H1 (cell line): ENCODE measurements at regions not wholly inside any gene's neighbourhood (a gene's known extent, or its start where the extent isn't known, plus 50 kb on each side); places are given as distances from the start of the nearest gene placed in this dataset.
"Not testable (repeated sequence)": the region's sequence is repeated elsewhere in the genome, so short reads cannot be mapped to it uniquely, and the experiment has no call there.

Experiments used
- CTCF ChIP-seq, 3 experiments: IDR thresholded peaks; 1 replicate in 2 of 3; 2 replicates in 1 of 3; pipeline versions ENCODE4 v1.5.1 to v1.6.1; 2011; ENCODE audit warnings: low read length in 3 of 3, mild to moderate bottlenecking in 3 of 3, inconsistent platforms in 2 of 3, low read depth in 1 of 3, moderate library complexity in 1 of 3; ENCODE audit not compliant: insufficient read depth in 1 of 3; ENCODE audit errors: control extremely low read depth in 1 of 3
- E2F6 ChIP-seq: IDR thresholded peaks from 2 replicates; pipeline ENCODE4 v1.6.1; 2012; ENCODE audit warnings: inconsistent platforms
- HDAC6 ChIP-seq: IDR thresholded peaks from one replicate; pipeline ENCODE4 v1.7.1; 2012; ENCODE audit warnings: low read depth, mild to moderate bottlenecking, inconsistent platforms, low read length, moderate library complexity
- RAD21 ChIP-seq, 2 experiments: IDR thresholded peaks in 1 of 2; conservative IDR thresholded peaks in 1 of 2; 2 replicates each; pipeline ENCODE4 v1.6.1; 2011; ENCODE audit warnings: low read depth in 2 of 2, low read length in 2 of 2, improper control_type of control experiment in 1 of 2, inconsistent platforms in 1 of 2, mild to moderate bottlenecking in 1 of 2, moderate library complexity in 1 of 2

GRCh38 chr13:18725242-18725822, 456.3 kb downstream of the TUBA3C start:
- TF ChIP-seq CTCF (IDR thresholded peaks at IDR 0.05; ENCODE audit: control extremely low read depth in 1 of 3, insufficient read depth in 1 of 3, low read depth in 1 of 3, low read length in 3 of 3); RAD21 (IDR thresholded peaks at IDR 0.05 in 1 of 2, conservative IDR thresholded peaks at IDR 0.05 in 1 of 2; ENCODE audit: low read depth in 2 of 2, low read length in 2 of 2); E2F6; HDAC6: not testable (repeated sequence)
